GM19463 (cell line): ENCODE measurements at regions not wholly inside any gene's neighbourhood (a gene's known extent, or its start where the extent isn't known, plus 50 kb on each side); places are given as distances from the start of the nearest gene placed in this dataset.

Source experiments
- ATAC-seq: cut with Tn5 transposase; IDR thresholded peaks from one replicate; pipeline ENCODE4 v1.9.1; 2021; ENCODE audit warnings: mild to moderate bottlenecking, moderate library complexity; ENCODE audit not compliant: unreplicated experiment

- ATAC-seq: no peak
These were observed 236.8 kb downstream of the BUD13 start for GRCh38 chr11:116535994-116536393.

GRCh38 chr11:116535120-116535519, 237.7 kb downstream of the BUD13 start:
- ATAC-seq: no peak

- no peak for ATAC-seq
These were observed 238.4 kb downstream of the BUD13 start for GRCh38 chr11:116534270-116534975.

- no peak for ATAC-seq
These were observed 239.5 kb downstream of the BUD13 start for GRCh38 chr11:116533186-116533825.

- ATAC-seq: no peak
These were observed 240.7 kb downstream of the BUD13 start for GRCh38 chr11:116532066-116532465.

GRCh38 chr11:116530705-116531104, 242.1 kb downstream of the BUD13 start:
- ATAC-seq: no peak

GRCh38 chr11:116529271-116529670, 243.5 kb downstream of the BUD13 start:
- no peak for ATAC-seq

GRCh38 chr11:116527180-116527991, 245.4 kb downstream of the BUD13 start:
- ATAC-seq: no peak

GRCh38 chr11:116525961-116526495, 246.8 kb downstream of the BUD13 start:
- ATAC-seq: no peak

- ATAC-seq: peak; percentile 50
These were observed 253.3 kb downstream of the BUD13 start for GRCh38 chr11:116519499-116519898.

- ATAC-seq: no peak
These were observed 254.6 kb downstream of the BUD13 start for GRCh38 chr11:116518141-116518540.

GRCh38 chr11:116517584-116517983, 255.2 kb downstream of the BUD13 start:
- no peak for ATAC-seq

GRCh38 chr11:116517077-116517476, 255.7 kb downstream of the BUD13 start:
- no peak for ATAC-seq

GRCh38 chr11:116515664-116516184, 257.1 kb downstream of the BUD13 start:
- ATAC-seq: no peak

- ATAC-seq: no peak
These were observed 258.9 kb downstream of the BUD13 start for GRCh38 chr11:116513894-116514293.

GRCh38 chr11:116513278-116513823, 259.4 kb downstream of the BUD13 start:
- no peak for ATAC-seq

GRCh38 chr11:116512841-116513240, 259.9 kb downstream of the BUD13 start:
- no peak for ATAC-seq

- no peak for ATAC-seq
These were observed 261.1 kb downstream of the BUD13 start for GRCh38 chr11:116511684-116512083.

- no peak for ATAC-seq
These were observed 261.7 kb downstream of the BUD13 start for GRCh38 chr11:116510886-116511650.

- ATAC-seq: no peak
These were observed 262.6 kb downstream of the BUD13 start for GRCh38 chr11:116510166-116510565.
